GM23338 (cell line): ENCODE measurements at regions not wholly inside any gene's neighbourhood (a gene's known extent, or its start where the extent isn't known, plus 50 kb on each side); places are given as distances from the start of the nearest gene placed in this dataset.

Experiments
- CREB1 ChIP-seq: fragments of 250-450 bp; sonication (Bioruptor Pico); IDR thresholded peaks from 2 replicates; pipeline ENCODE4 v1.5.0; 2020; ENCODE audit warnings: low read depth, mild to moderate bottlenecking, moderate library complexity
- EZH2 ChIP-seq: fragments of 200-600 bp; sonication (generic); IDR thresholded peaks from one replicate; pipeline ENCODE4 v1.8.0; 2017; ENCODE audit warnings: antibody characterized with exemption, mild to moderate bottlenecking, low read depth; ENCODE audit not compliant: unreplicated experiment
- EZH2phosphoT487 ChIP-seq: fragments of 200-600 bp; sonication (generic); IDR thresholded peaks from one replicate; pipeline ENCODE4 v1.8.1; 2018; ENCODE audit warnings: antibody characterized with exemption; ENCODE audit not compliant: unreplicated experiment
- JUNB ChIP-seq: IDR thresholded peaks from one replicate; pipeline ENCODE4 v1.6.1; 2016; ENCODE audit warnings: antibody characterized with exemption; ENCODE audit not compliant: unreplicated experiment
- POLR2AphosphoS5 ChIP-seq: IDR thresholded peaks from 2 replicates; pipeline ENCODE4 v1.6.1; 2016; ENCODE audit warnings: antibody characterized with exemption, low read depth
- REST ChIP-seq: IDR thresholded peaks from one replicate; pipeline ENCODE4 v1.6.1; 2018; ENCODE audit warnings: antibody characterized with exemption; ENCODE audit not compliant: unreplicated experiment
- ZNF114 ChIP-seq: fragments of 250-450 bp; sonication (Bioruptor Pico); IDR thresholded peaks from 2 replicates; pipeline ENCODE4 v1.5.0; 2020; ENCODE audit warnings: mild to moderate bottlenecking, moderate library complexity
- ZNF331 ChIP-seq: fragments of 250-450 bp; sonication (Bioruptor Pico); IDR thresholded peaks from 2 replicates; pipeline ENCODE4 v1.5.0; 2020; ENCODE audit warnings: low read depth, mild to moderate bottlenecking, moderate library complexity
- TF ChIP-seq, protein P1 (sequence below), 2 experiments: fragments of 200-600 bp in 1 of 2; sonication (generic) in 1 of 2; conservative IDR thresholded peaks; 2 replicates each; pipeline versions ENCODE4 v1.5.1 to v1.6.1; 2016 to 2017; ENCODE audit warnings: antibody characterized with exemption in 2 of 2, low read depth in 2 of 2, mild to moderate bottlenecking in 2 of 2, moderate library complexity in 1 of 2
- TF ChIP-seq, protein P2 (sequence below): IDR thresholded peaks from 2 replicates; pipeline ENCODE4 v1.6.1; 2016; ENCODE audit warnings: antibody characterized with exemption

- TF ChIP-seq EZH2 (no peak), JUNB (no peak), CREB1 (CRISPR knock-in tag) (no peak), POLR2AphosphoS5 (no peak), REST (no peak), EZH2phosphoT487 (no peak), ZNF114 (CRISPR knock-in tag) (no peak), ZNF331 (CRISPR knock-in tag) (no peak)
- TF ChIP-seq, protein P1, sequence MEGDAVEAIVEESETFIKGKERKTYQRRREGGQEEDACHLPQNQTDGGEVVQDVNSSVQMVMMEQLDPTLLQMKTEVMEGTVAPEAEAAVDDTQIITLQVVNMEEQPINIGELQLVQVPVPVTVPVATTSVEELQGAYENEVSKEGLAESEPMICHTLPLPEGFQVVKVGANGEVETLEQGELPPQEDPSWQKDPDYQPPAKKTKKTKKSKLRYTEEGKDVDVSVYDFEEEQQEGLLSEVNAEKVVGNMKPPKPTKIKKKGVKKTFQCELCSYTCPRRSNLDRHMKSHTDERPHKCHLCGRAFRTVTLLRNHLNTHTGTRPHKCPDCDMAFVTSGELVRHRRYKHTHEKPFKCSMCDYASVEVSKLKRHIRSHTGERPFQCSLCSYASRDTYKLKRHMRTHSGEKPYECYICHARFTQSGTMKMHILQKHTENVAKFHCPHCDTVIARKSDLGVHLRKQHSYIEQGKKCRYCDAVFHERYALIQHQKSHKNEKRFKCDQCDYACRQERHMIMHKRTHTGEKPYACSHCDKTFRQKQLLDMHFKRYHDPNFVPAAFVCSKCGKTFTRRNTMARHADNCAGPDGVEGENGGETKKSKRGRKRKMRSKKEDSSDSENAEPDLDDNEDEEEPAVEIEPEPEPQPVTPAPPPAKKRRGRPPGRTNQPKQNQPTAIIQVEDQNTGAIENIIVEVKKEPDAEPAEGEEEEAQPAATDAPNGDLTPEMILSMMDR (conservative IDR thresholded peaks at IDR 0.05; ENCODE audit: low read depth in 2 of 2): no peak
- TF ChIP-seq, protein P2, sequence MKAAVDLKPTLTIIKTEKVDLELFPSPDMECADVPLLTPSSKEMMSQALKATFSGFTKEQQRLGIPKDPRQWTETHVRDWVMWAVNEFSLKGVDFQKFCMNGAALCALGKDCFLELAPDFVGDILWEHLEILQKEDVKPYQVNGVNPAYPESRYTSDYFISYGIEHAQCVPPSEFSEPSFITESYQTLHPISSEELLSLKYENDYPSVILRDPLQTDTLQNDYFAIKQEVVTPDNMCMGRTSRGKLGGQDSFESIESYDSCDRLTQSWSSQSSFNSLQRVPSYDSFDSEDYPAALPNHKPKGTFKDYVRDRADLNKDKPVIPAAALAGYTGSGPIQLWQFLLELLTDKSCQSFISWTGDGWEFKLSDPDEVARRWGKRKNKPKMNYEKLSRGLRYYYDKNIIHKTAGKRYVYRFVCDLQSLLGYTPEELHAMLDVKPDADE: no peak
Measured at GRCh38 chr12:42683933-42684801, 94.6 kb upstream of the PRICKLE1 start.
